Psoas muscle (tissue), 7 donors: ENCODE measurements at regions not wholly inside any gene's neighbourhood (a gene's known extent, or its start where the extent isn't known, plus 50 kb on each side); places are given as distances from the start of the nearest gene placed in this dataset.

Experiments
- ATAC-seq, 4 donors: fragments of 200-7000 bp; cut with Tn5 transposase; one replicate each; pipeline ENCODE4 v1.9.1; 2020; ENCODE audit warnings: moderate library complexity in 3 of 4, mild to moderate bottlenecking in 2 of 4
- DNase-seq, 2 donors: peaks; one replicate each; pipeline ENCODE4 v3.0.0-alpha.2; 2020
- H3K27ac ChIP-seq: fragments of 200-600 bp; one replicate; pipeline ENCODE4 v1.8.0; 2022
- H3K27me3 ChIP-seq, 3 donors: fragments of 200-600 bp in 1 of 3; one replicate each; pipeline versions ENCODE4 v1.6.1 to v1.8.0; 2013 to 2022; ENCODE audit warnings: low read length in 2 of 3, mild to moderate bottlenecking in 2 of 3, moderate library complexity in 1 of 3; ENCODE audit not compliant: insufficient read depth in 3 of 3
- H3K36me3 ChIP-seq, 2 donors: fragments of 200-600 bp in 1 of 2; one replicate each; pipeline versions ENCODE4 v1.6.1 to v1.8.0; 2013 to 2022; ENCODE audit warnings: low read depth in 1 of 2, mild to moderate bottlenecking in 1 of 2, moderate library complexity in 1 of 2; ENCODE audit not compliant: insufficient read depth in 1 of 2
- H3K4me1 ChIP-seq: fragments of 200-600 bp; one replicate; pipeline ENCODE4 v1.8.0; 2022
- H3K4me3 ChIP-seq: fragments of 200-600 bp; one replicate; pipeline ENCODE4 v1.8.0; 2022; ENCODE audit warnings: mild to moderate bottlenecking
- H3K9me3 ChIP-seq: fragments of 200-600 bp; one replicate; pipeline ENCODE4 v1.8.0; 2022
- WGBS, 3 donors: extraction: QIAGEN DNeasy Blood & Tissue Kit; methylation state at CpG; one replicate each; pipeline versions ENCODE4 v1.1.6 to v1.1.7; 2013; 5-methylcytosine and 5-hydroxymethylcytosine counted together
- intact Hi-C, 2 donors: fragments of 100-400 bp; cut with DNase I; formaldehyde crosslinking; loops; one replicate each; pipeline versions ENCODE4 v1.11.0 to v1.14.2; 2022
- TF ChIP-seq, protein P1 (sequence below): fragments of 200-600 bp; IDR thresholded peaks from one replicate; pipeline ENCODE4 v1.8.0; 2022; ENCODE audit warnings: antibody characterized with exemption
- donor health status: healthy with polysubstance abuse.
- donor health status: DM: no; HTN: no; CAD: no; lungs with moderate emphysema.
- donor health status: Bipolar disorder and iron deficiency.
- donor health status: healthy.
- donor health status: DM: yes; HTN: yes; CAD: no.
- donor health status: DM: no; HTN: no; CAD: no.
- donor health status: DM: yes; HTN: yes; CAD: no.

DNA sequence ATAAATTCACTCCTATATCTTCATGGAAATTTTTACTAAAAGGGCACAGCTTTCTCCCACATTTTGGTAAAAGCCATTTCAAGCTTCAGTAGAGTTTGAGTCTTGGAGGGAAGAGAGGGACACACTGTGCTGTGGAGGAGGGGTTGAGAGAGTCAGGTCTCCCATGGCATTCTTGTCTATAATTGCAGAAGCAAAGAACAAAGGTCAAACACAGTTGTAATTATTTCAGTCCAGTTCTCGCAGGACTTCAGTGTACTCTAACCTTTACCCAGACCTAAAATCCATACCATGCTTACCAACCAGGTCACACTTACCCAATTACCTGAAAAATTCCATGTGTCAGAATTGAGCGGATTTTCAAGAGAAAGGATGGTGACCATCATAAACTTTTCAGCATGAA is 298.4 kb downstream of the XPNPEP1 start:
- intact Hi-C loops, result no loop called here
- DNase-seq (no peak), ATAC-seq (no peak)
- 73 to 75% (median 73%) methylated on average over 2 of the region's 2 CpGs for WGBS, 3 donors
- Histone ChIP-seq H3K27ac (no peak overlapping the region), H3K36me3 (no peaks in the 10 kb centered on the region), H3K4me3 (no peak overlapping the region), H3K9me3 (no peaks in the 10 kb centered on the region), H3K27me3 (no peaks in the 10 kb centered on the region), H3K4me1 (no peaks in the 10 kb centered on the region)
- TF ChIP-seq, protein P1, sequence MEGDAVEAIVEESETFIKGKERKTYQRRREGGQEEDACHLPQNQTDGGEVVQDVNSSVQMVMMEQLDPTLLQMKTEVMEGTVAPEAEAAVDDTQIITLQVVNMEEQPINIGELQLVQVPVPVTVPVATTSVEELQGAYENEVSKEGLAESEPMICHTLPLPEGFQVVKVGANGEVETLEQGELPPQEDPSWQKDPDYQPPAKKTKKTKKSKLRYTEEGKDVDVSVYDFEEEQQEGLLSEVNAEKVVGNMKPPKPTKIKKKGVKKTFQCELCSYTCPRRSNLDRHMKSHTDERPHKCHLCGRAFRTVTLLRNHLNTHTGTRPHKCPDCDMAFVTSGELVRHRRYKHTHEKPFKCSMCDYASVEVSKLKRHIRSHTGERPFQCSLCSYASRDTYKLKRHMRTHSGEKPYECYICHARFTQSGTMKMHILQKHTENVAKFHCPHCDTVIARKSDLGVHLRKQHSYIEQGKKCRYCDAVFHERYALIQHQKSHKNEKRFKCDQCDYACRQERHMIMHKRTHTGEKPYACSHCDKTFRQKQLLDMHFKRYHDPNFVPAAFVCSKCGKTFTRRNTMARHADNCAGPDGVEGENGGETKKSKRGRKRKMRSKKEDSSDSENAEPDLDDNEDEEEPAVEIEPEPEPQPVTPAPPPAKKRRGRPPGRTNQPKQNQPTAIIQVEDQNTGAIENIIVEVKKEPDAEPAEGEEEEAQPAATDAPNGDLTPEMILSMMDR, result no peak

DNA sequence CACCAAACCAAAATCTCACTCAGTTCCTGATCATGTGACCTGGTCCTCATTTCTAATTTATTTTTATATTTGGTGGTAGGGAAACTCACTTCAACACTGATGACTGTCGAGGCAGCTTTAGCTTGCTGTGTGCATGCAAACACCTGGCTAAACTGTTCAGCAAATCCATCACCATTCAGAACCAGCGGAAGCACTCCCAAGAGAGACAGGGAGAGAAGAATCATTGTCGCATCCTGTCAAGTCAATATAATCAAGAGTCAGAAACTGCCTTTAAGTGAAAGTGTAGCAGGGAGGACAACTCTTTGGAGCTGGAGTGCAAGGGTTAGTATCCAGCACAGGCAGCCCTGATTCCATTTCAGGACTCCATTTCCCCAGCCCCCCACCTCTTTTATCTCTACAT is 300.7 kb downstream of the XPNPEP1 start:
- no peaks in the 10 kb centered on the region for H3K36me3 ChIP-seq
- TF ChIP-seq, protein P1, result no peak
- H3K27ac ChIP-seq, result no peak overlapping the region
- 72 to 85% (median 78%) methylated on average over 3 of the region's 3 CpGs for WGBS, 3 donors
- H3K27me3 ChIP-seq, result no peaks in the 10 kb centered on the region
- H3K4me3 ChIP-seq, result no peak overlapping the region
- H3K4me1 ChIP-seq, result no peaks in the 10 kb centered on the region
- DNase-seq (no peak), ATAC-seq (no peak)
- intact Hi-C loops, result no loop called here
- no peaks in the 10 kb centered on the region for H3K9me3 ChIP-seq

DNA sequence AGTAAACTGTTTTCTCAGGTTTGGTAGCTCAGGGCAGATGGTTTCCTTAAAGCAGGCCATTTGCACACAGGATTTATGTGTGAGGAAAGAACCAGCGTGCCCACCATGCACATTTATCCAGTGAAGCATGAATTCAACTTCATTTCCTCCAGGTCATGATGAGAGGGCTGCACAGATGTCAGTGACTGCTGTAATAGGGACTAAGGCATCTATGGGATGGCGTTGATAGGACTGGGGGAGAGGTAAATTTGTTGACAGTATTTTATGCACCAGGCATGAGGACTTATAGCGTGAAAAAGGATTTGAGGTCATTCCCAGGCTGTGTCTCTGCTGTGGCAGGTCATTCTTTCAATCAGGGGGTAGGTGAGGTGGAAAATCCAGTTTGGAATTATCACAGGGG is 302.9 kb downstream of the XPNPEP1 start:
- ATAC-seq, result no peak
- H3K36me3 ChIP-seq, result no peaks in the 10 kb centered on the region

DNA sequence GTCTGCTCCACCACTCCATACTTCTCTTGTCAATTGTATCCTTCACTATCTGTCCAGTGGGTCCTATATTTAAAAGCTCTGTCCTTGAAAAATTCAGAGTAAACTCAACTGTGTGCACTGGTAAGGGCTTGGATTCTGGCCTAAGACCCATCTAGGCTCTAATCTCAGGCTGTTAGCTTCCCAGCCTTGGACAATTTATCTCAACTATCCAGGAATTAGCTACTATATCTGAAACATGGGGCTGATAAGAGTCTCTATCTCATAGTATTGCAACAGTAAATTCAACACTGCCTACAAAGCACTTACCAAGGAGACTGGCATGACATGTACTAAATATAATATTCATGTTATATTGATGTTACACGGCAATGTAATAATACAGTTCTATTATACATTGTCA is 303.4 kb downstream of the XPNPEP1 start:
- TF ChIP-seq, protein P1, result no peak
- no peaks in the 10 kb centered on the region for H3K4me1 ChIP-seq
- no peaks in the 10 kb centered on the region for H3K27me3 ChIP-seq
- H3K9me3 ChIP-seq, result no peaks in the 10 kb centered on the region
- no peak overlapping the region for H3K4me3 ChIP-seq
- intact Hi-C loops, result no loop called here
- 92 to 95% (median 92%) methylated on average over 1 of the region's 1 CpG for WGBS, 3 donors
- ATAC-seq (no peak), DNase-seq (no peak)
- no peaks in the 10 kb centered on the region for H3K36me3 ChIP-seq
- no peak overlapping the region for H3K27ac ChIP-seq

More for the DNA sequence above, 302.9 kb downstream of the XPNPEP1 start:
- intact Hi-C loops, result no loop called here
- no peak overlapping the region for H3K27ac ChIP-seq
- no peaks in the 10 kb centered on the region for H3K4me1 ChIP-seq
- TF ChIP-seq, protein P1, result no peak
- no peaks in the 10 kb centered on the region for H3K9me3 ChIP-seq
- WGBS, 3 donors, result 36 to 44% (median 43%) methylated on average over 3 of the region's 3 CpGs
- H3K4me3 ChIP-seq, result no peak overlapping the region
- DNase-seq, result no peak
- no peaks in the 10 kb centered on the region for H3K27me3 ChIP-seq

DNA sequence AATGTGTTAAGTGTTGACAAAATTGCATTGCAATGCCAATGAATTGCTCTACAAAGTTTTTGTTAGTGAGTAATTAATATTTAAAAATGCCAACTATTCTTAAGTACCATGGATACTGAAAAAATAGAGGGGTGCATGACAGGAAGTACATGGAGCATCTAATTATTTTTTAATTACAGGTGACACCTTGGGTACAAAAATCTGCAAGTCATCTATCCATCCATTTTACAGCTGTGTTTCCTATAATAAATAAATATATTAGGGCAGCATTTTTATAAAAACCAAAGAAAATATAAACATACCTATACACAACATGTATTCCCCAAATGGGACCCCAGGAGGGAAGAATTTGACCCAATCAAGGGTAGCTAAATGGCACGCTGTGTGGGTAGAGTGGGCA is 304.6 kb downstream of the XPNPEP1 start:
- DNase-seq, result no peak
- H3K27ac ChIP-seq, result no peak overlapping the region
- H3K9me3 ChIP-seq, result no peaks in the 10 kb centered on the region
- H3K36me3 ChIP-seq, result no peaks in the 10 kb centered on the region
- 93% methylated on average over 1 of the region's 1 CpG for WGBS, 3 donors
- intact Hi-C loops, result no loop called here
- H3K4me3 ChIP-seq, result no peak overlapping the region
- H3K4me1 ChIP-seq, result no peaks in the 10 kb centered on the region
- no peaks in the 10 kb centered on the region for H3K27me3 ChIP-seq
- TF ChIP-seq, protein P1, result no peak
- ATAC-seq, result no peak
